RWPE1 (cell line): ENCODE measurements at regions not wholly inside any gene's neighbourhood (a gene's known extent, or its start where the extent isn't known, plus 50 kb on each side); places are given as distances from the start of the nearest gene placed in this dataset.

Experiments used
- CTCF ChIA-PET: fragments of 350-600 bp; sonication (Branson Sonifier 250); formaldehyde crosslinking; extraction: SDS; loops from one replicate; lab custom pipeline; 2021; lab: Yijun Ruan, JAX
- POLR2A ChIA-PET: fragments of 400-600 bp; formaldehyde crosslinking; extraction: SDS; loops from one replicate; lab custom pipeline; 2020; ENCODE audit warnings: antibody characterized with exemption; ENCODE audit not compliant: low non-redundant PET; lab: Yijun Ruan, JAX
- DNase-seq: peaks from one replicate; pipeline ENCODE4 v3.0.0; 2012; ENCODE audit warnings: low spot score
- H3K27ac ChIP-seq: fragments of 450-650 bp; 2 replicates; pipeline ENCODE4 v1.5.1; 2017
- TF ChIP-seq, protein P1 (sequence below): fragments of 450-650 bp; conservative IDR thresholded peaks from 2 replicates; pipeline ENCODE4 v1.5.1; 2017; ENCODE audit warnings: low read depth, mild to moderate bottlenecking

GRCh38 chr5:158320178-158320674 is 461.3 kb upstream of the CLINT1 start:
- TF ChIP-seq, protein P1, sequence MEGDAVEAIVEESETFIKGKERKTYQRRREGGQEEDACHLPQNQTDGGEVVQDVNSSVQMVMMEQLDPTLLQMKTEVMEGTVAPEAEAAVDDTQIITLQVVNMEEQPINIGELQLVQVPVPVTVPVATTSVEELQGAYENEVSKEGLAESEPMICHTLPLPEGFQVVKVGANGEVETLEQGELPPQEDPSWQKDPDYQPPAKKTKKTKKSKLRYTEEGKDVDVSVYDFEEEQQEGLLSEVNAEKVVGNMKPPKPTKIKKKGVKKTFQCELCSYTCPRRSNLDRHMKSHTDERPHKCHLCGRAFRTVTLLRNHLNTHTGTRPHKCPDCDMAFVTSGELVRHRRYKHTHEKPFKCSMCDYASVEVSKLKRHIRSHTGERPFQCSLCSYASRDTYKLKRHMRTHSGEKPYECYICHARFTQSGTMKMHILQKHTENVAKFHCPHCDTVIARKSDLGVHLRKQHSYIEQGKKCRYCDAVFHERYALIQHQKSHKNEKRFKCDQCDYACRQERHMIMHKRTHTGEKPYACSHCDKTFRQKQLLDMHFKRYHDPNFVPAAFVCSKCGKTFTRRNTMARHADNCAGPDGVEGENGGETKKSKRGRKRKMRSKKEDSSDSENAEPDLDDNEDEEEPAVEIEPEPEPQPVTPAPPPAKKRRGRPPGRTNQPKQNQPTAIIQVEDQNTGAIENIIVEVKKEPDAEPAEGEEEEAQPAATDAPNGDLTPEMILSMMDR, result no peak
- H3K27ac ChIP-seq, result no peak overlapping the region
- DNase-seq, result no peak
- ChIA-PET POLR2A (no interaction called here), CTCF (interaction anchor here (0.6 kb wide), 2 partner anchors 250 to 1066 kb away, joined by 3 read pairs; no protein-coding TSS in a partner anchor)

DNA sequence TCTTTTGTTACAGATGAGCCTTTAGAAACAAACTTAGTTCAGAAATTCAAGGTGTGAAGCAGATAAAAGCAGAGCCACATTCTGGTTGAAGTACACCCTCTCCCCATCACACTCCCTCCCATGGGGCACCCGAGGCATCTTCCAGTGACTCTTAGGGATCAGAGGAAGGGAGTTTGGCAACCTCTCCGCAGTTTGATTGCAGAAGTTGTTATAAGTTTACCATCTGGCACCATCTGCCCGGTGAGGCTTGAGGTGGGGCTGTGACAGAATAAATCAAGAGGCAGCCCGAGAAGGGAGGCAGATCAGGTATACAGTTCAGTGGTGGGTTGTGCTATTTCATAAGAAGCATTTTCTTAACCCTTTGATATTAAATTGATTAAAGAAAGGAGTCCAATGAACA is 458.6 kb upstream of the CLINT1 start:
- ChIA-PET POLR2A (interaction anchor here (0.7 kb wide), 1 partner anchor 84 kb away, joined by 3 read pairs; no protein-coding TSS in a partner anchor), CTCF (no interaction called here)
- no peak overlapping the region for H3K27ac ChIP-seq
- no peak for DNase-seq
- TF ChIP-seq, protein P1, result no peak

GRCh38 chr5:158313733-158314464 is 455.0 kb upstream of the CLINT1 start:
- ChIA-PET POLR2A (no interaction called here), CTCF (no interaction called here)
- TF ChIP-seq, protein P1, result no peak
- H3K27ac ChIP-seq, result no peak overlapping the region
- no peak for DNase-seq

DNA sequence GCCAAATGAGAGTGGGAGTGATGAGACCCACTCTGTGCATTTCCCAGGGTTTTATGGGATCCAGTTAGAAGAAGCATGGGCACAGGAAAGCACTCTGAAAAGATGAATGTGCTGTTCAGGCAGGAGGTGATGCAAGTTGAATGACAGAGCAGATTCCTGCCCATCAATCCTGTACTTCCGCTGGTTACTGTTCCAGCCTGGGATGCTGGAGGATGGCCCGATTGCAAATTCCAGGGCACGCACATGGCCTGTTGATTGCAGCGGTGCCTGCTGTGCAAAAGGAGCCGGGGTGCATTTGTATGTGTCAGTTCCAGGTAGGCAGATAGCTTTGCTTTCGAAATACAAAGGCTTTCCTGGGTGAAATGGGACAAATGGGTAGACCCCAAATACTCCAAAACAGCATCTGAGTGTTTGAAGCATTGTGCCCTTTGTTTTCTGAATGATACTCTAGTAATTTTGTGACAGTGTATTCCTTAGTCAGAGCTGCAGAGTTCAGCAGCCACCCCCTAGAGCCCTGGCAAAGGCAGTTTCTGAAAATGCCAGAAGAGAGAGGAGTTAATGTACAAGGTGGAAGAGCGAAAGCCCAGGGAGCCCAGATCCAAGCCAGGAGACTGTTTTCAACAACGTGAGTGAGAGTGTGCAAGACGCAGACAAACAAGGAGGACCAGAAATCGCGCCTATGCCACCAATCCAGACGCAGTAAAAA is 454.2 kb upstream of the CLINT1 start:
- CTCF ChIA-PET, result no interaction called here

GRCh38 chr5:158309088-158309807 is 450.3 kb upstream of the CLINT1 start:
- CTCF ChIA-PET, result no interaction called here

More for the DNA sequence above, 454.2 kb upstream of the CLINT1 start:
- TF ChIP-seq, protein P1, result no peak
- POLR2A ChIA-PET, result no interaction called here
- no peak for DNase-seq
- H3K27ac ChIP-seq, result no peak overlapping the region

More at GRCh38 chr5:158309088-158309807, 450.3 kb upstream of the CLINT1 start:
- no peak for DNase-seq
- no peak overlapping the region for H3K27ac ChIP-seq
- TF ChIP-seq, protein P1, result no peak
- POLR2A ChIA-PET, result no interaction called here
